Fibroblast of lung (primary cell): ENCODE measurements at regions not wholly inside any gene's neighbourhood (a gene's known extent, or its start where the extent isn't known, plus 50 kb on each side); places are given as distances from the start of the nearest gene placed in this dataset.

Experiments used
- EZH2 ChIP-seq: IDR thresholded peaks from 2 replicates; pipeline ENCODE4 v1.5.1; 2012; ENCODE audit warnings: low read length, control low read depth, mild to moderate bottlenecking; ENCODE audit errors: missing control alignments
- TF ChIP-seq, protein P1 (sequence below), 2 donors: IDR thresholded peaks in 1 of 2; conservative IDR thresholded peaks in 1 of 2; 1 replicate in 1 of 2; 2 replicates in 1 of 2; pipeline ENCODE4 v1.5.1; 2011 to 2012; ENCODE audit warnings: low read length in 2 of 2, control low read depth in 1 of 2, inconsistent platforms in 1 of 2, low read depth in 1 of 2, mild to moderate bottlenecking in 1 of 2

- TF ChIP-seq, protein P1, sequence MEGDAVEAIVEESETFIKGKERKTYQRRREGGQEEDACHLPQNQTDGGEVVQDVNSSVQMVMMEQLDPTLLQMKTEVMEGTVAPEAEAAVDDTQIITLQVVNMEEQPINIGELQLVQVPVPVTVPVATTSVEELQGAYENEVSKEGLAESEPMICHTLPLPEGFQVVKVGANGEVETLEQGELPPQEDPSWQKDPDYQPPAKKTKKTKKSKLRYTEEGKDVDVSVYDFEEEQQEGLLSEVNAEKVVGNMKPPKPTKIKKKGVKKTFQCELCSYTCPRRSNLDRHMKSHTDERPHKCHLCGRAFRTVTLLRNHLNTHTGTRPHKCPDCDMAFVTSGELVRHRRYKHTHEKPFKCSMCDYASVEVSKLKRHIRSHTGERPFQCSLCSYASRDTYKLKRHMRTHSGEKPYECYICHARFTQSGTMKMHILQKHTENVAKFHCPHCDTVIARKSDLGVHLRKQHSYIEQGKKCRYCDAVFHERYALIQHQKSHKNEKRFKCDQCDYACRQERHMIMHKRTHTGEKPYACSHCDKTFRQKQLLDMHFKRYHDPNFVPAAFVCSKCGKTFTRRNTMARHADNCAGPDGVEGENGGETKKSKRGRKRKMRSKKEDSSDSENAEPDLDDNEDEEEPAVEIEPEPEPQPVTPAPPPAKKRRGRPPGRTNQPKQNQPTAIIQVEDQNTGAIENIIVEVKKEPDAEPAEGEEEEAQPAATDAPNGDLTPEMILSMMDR (conservative IDR thresholded peaks at IDR 0.05 in 1 of 2, IDR thresholded peaks at IDR 0.05 in 1 of 2; ENCODE audit: low read depth in 1 of 2, low read length in 2 of 2): no peak
- no peak for TF ChIP-seq EZH2
Observed at GRCh38 chr9:89662718-89663613, 58.2 kb downstream of the GADD45G start.
